H9 (cell line): ENCODE measurements at regions not wholly inside any gene's neighbourhood (a gene's known extent, or its start where the extent isn't known, plus 50 kb on each side); places are given as distances from the start of the nearest gene placed in this dataset.

Experiments
- DNase-seq: peaks from one replicate; pipeline ENCODE4 v3.0.0-alpha.2; 2017
- H2AFZ ChIP-seq: one replicate; pipeline ENCODE4 v1.6.1; 2013; ENCODE audit warnings: mild to moderate bottlenecking, low read length, control low read depth, moderate library complexity
- H2AK5ac ChIP-seq: 2 replicates; pipeline ENCODE4 v1.6.1; 2013; ENCODE audit warnings: low read length, control low read depth, mixed read lengths; ENCODE audit not compliant: insufficient read length
- H2BK120ac ChIP-seq: one replicate; pipeline ENCODE4 v1.6.1; 2013; ENCODE audit warnings: low read depth, mild to moderate bottlenecking, low read length, control low read depth, inconsistent platforms; ENCODE audit not compliant: poor library complexity, severe bottlenecking
- H2BK12ac ChIP-seq: 2 replicates; pipeline ENCODE4 v1.6.1; 2013; ENCODE audit warnings: low read length, control low read depth, mixed read lengths, low read depth; ENCODE audit not compliant: insufficient read length
- H2BK15ac ChIP-seq: 2 replicates; pipeline ENCODE4 v1.6.1; 2013; ENCODE audit warnings: low read depth, low read length, control low read depth
- H2BK20ac ChIP-seq: one replicate; pipeline ENCODE4 v1.6.1; 2013; ENCODE audit warnings: low read depth, mild to moderate bottlenecking, low read length, control low read depth, inconsistent platforms; ENCODE audit not compliant: poor library complexity, severe bottlenecking
- H2BK5ac ChIP-seq: 2 replicates; pipeline ENCODE4 v1.6.1; 2013; ENCODE audit warnings: low read length, control low read depth, mixed read lengths; ENCODE audit not compliant: insufficient read length
- H3K14ac ChIP-seq: 2 replicates; pipeline ENCODE4 v1.6.1; 2013; ENCODE audit warnings: low read length, control low read depth; ENCODE audit not compliant: insufficient read depth
- H3K18ac ChIP-seq: 2 replicates; pipeline ENCODE4 v1.6.1; 2013; ENCODE audit warnings: low read depth, mild to moderate bottlenecking, mixed read lengths, low read length, control low read depth; ENCODE audit not compliant: insufficient read length
- H3K23ac ChIP-seq: 2 replicates; pipeline ENCODE4 v1.6.1; 2013; ENCODE audit warnings: low read length, control low read depth, mixed read lengths, low read depth; ENCODE audit not compliant: insufficient read length
- H3K23me2 ChIP-seq: 2 replicates; pipeline ENCODE4 v1.6.1; 2013; ENCODE audit warnings: low read depth, mild to moderate bottlenecking, mixed read lengths, low read length, control low read depth; ENCODE audit not compliant: insufficient read length, poor library complexity, severe bottlenecking
- H3K27ac ChIP-seq: 2 replicates; pipeline ENCODE4 v1.5.1; 2013; ENCODE audit warnings: low read length, control low read depth, mixed read lengths, low read depth; ENCODE audit not compliant: insufficient read length
- H3K27me3 ChIP-seq: 2 replicates; pipeline ENCODE4 v1.6.1; 2013; ENCODE audit warnings: low read length, control low read depth, inconsistent platforms; ENCODE audit not compliant: insufficient read depth
- H3K4ac ChIP-seq: 2 replicates; pipeline ENCODE4 v1.6.1; 2013; ENCODE audit warnings: low read depth, mild to moderate bottlenecking, control low read depth, inconsistent platforms, low read length, moderate library complexity
- H3K4me1 ChIP-seq: 2 replicates; pipeline ENCODE4 v1.6.1; 2013; ENCODE audit warnings: low read length, control low read depth, inconsistent platforms; ENCODE audit not compliant: insufficient read depth
- H3K4me2 ChIP-seq: 2 replicates; pipeline ENCODE4 v1.6.1; 2013; ENCODE audit warnings: low read length, control low read depth, mixed read lengths; ENCODE audit not compliant: insufficient read length, insufficient read depth
- H3K56ac ChIP-seq: 2 replicates; pipeline ENCODE4 v1.6.1; 2013; ENCODE audit warnings: low read depth, mild to moderate bottlenecking, mixed read lengths, low read length, control low read depth; ENCODE audit not compliant: insufficient read length
- H3K79me1 ChIP-seq: 2 replicates; pipeline ENCODE4 v1.6.1; 2013; ENCODE audit warnings: low read depth, mild to moderate bottlenecking, moderate library complexity, low read length, control low read depth, inconsistent platforms; ENCODE audit not compliant: insufficient read depth, poor library complexity, severe bottlenecking
- H3K79me2 ChIP-seq: 2 replicates; pipeline ENCODE4 v1.6.1; 2013; ENCODE audit warnings: low read length, control low read depth, inconsistent platforms; ENCODE audit not compliant: insufficient read depth
- H3K9ac ChIP-seq: 2 replicates; pipeline ENCODE4 v1.6.1; 2013; ENCODE audit warnings: low read length, control low read depth, mixed read lengths; ENCODE audit not compliant: insufficient read length; ENCODE audit errors: extremely low read depth
- H3K9me3 ChIP-seq: one replicate; pipeline ENCODE4 v1.6.1; 2013; ENCODE audit warnings: low read depth, low read length, inconsistent platforms; ENCODE audit not compliant: control insufficient read depth
- H3T11ph ChIP-seq: one replicate; pipeline ENCODE4 v1.6.1; 2013; ENCODE audit warnings: mild to moderate bottlenecking, low read length, control low read depth, inconsistent platforms
- H4K20me1 ChIP-seq: one replicate; pipeline ENCODE4 v1.6.1; 2013; ENCODE audit not compliant: control insufficient read depth, insufficient read length, insufficient read depth
- H4K5ac ChIP-seq: 2 replicates; pipeline ENCODE4 v1.6.1; 2013; ENCODE audit warnings: low read depth, mild to moderate bottlenecking, mixed read lengths, low read length, control low read depth; ENCODE audit not compliant: insufficient read length
- H4K8ac ChIP-seq: replicated peaks from 2 replicates; pipeline ENCODE4 v1.6.1; 2013; ENCODE audit warnings: low read length, control low read depth, mixed read lengths, low read depth; ENCODE audit not compliant: insufficient read length
- H4K91ac ChIP-seq: 2 replicates; pipeline ENCODE4 v1.6.1; 2013; ENCODE audit warnings: low read depth, mild to moderate bottlenecking, moderate library complexity, mixed read lengths, low read length, control low read depth; ENCODE audit not compliant: insufficient read length
- H3K27ac Mint-ChIP-seq, 3 experiments: 2 replicates in 2 of 3; 3 replicates in 1 of 3; pipeline ENCODE4 v1.8.0; 2020 to 2021; ENCODE audit warnings: mixed read lengths in 3 of 3, mild to moderate bottlenecking in 1 of 3, moderate library complexity in 1 of 3
- H3K27me3 Mint-ChIP-seq: 2 replicates; pipeline ENCODE4 v1.8.0; 2021; ENCODE audit warnings: low read depth, mild to moderate bottlenecking, moderate library complexity, mixed read lengths
- H3K36me3 Mint-ChIP-seq, 3 experiments: 2 replicates in 2 of 3; 3 replicates in 1 of 3; pipeline ENCODE4 v1.8.0; 2020 to 2021; ENCODE audit warnings: low read depth in 3 of 3, mixed read lengths in 3 of 3; ENCODE audit not compliant: insufficient read depth in 1 of 3
- H3K4me1 Mint-ChIP-seq, 2 experiments: 2 replicates each; pipeline ENCODE4 v1.8.0; 2020; ENCODE audit warnings: mixed read lengths in 2 of 2
- H3K4me3 Mint-ChIP-seq, 2 experiments: 2 replicates in 1 of 2; 3 replicates in 1 of 2; pipeline ENCODE4 v1.8.0; 2020 to 2021; ENCODE audit warnings: mild to moderate bottlenecking in 2 of 2, mixed read lengths in 2 of 2, moderate library complexity in 1 of 2
- H3K9me3 Mint-ChIP-seq, 2 experiments: 2 replicates in 1 of 2; 3 replicates in 1 of 2; pipeline ENCODE4 v1.8.0; 2020; ENCODE audit warnings: mild to moderate bottlenecking in 2 of 2, mixed read lengths in 2 of 2, moderate library complexity in 1 of 2
- CTCF ChIP-seq: fragments of 200-600 bp; sonication (generic); conservative IDR thresholded peaks from 3 replicates; pipeline ENCODE4 v1.8.0; 2021; ENCODE audit warnings: antibody characterized with exemption, mild to moderate bottlenecking
- WGBS: extraction: QIAGEN DNeasy Blood & Tissue Kit; methylation state at CpG from one replicate; pipeline ENCODE4 v1.1.7; 2013; ENCODE audit warnings: missing lambda C conversion rate, low lambda C conversion rate, mixed read lengths; ENCODE audit not compliant: insufficient read length; ENCODE audit errors: extremely low coverage; 5-methylcytosine and 5-hydroxymethylcytosine counted together

GRCh38 chr13:105814902-105815250 is 720.6 kb downstream of the EFNB2 start:
- Histone ChIP-seq H2BK120ac (no peak overlapping the region), H4K91ac (no peak overlapping the region), H4K5ac (no peak overlapping the region), H3K23me2 (no peaks in the 10 kb centered on the region), H4K20me1 (no peaks in the 10 kb centered on the region), H2AFZ (no peak overlapping the region), H3K79me2 (no peaks in the 10 kb centered on the region), H3K27me3 (peaks cover 3% of the 10 kb centered on the region; the same call in 1 of the 2 replicates), H3K18ac (no peak overlapping the region), H3K79me1 (no peaks in the 10 kb centered on the region), H3K4me2 (no peak overlapping the region), H3K9ac (no peak overlapping the region), H3K23ac (no peak overlapping the region), H3K4ac (no peak overlapping the region), H3T11ph (no peak overlapping the region), H2BK12ac (no peak overlapping the region), H3K9me3 (no peaks in the 10 kb centered on the region), H2AK5ac (no peak overlapping the region), H2BK15ac (no peak overlapping the region), H2BK5ac (no peak overlapping the region), H3K4me1 (peaks cover 5% of the 10 kb centered on the region; the same call in 1 of the 2 replicates), H3K14ac (no peak overlapping the region), H2BK20ac (no peak overlapping the region), H4K8ac (no peak overlapping the region), H3K27ac (no peak overlapping the region), H3K56ac (no peak overlapping the region)
- DNase-seq: no peak
- no peaks in the 10 kb centered on the region; a peak in 1 of 5 replicates for H3K9me3 Mint-ChIP-seq
- H3K4me3 Mint-ChIP-seq: no peak overlapping the region
- no peak overlapping the region for H3K27ac Mint-ChIP-seq
- no peak for TF ChIP-seq CTCF
- H3K36me3 Mint-ChIP-seq: no peaks in the 10 kb centered on the region
- peaks cover 17 to 21% of the 10 kb centered on the region in 2 experiments for H3K4me1 Mint-ChIP-seq
- peaks cover 48% of the 10 kb centered on the region for H3K27me3 Mint-ChIP-seq
- no CpG with 5 or more reads among the region's 4 CpGs for WGBS
